Frontal cortex (tissue), 3 donors: ENCODE measurements at regions not wholly inside any gene's neighbourhood (a gene's known extent, or its start where the extent isn't known, plus 50 kb on each side); places are given as distances from the start of the nearest gene placed in this dataset.
"Not testable (repeated sequence)": the region's sequence is repeated elsewhere in the genome, so short reads cannot be mapped to it uniquely, and the experiment has no call there.

Source experiments
- DNase-seq, 2 donors: peaks; one replicate each; pipeline ENCODE4 v3.0.0; 2012; ENCODE audit warnings: low spot score in 2 of 2
- FAIRE-seq: peaks from 2 replicates; lab custom pipeline; 2012; peaks lifted over from hg19 to GRCh38; lab: Jason Lieb, UNC
- donor health status: control.
- donor health status: control.
- donor health status: control.

DNA sequence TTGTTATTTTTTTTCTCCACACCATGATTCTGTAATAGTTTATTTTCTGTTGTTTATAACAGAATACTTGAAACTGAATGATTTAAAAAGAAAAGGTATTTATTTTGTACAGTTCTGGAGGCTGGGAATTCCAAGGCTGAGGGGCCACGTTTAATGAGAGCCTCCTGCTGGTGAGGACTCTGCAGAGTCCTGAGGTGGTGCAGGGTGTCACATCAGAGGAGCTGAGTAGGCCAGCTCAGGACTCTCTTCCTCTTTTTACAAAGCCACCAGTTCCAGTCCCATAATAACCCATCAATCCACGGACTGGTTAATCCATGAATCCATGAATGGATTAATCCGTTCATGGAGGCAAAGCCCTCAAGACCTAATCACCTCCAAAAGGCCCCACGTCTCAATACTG, 71.6 kb downstream of the TFAP2A start:
- FAIRE-seq (no peak), DNase-seq (no peak)

DNA sequence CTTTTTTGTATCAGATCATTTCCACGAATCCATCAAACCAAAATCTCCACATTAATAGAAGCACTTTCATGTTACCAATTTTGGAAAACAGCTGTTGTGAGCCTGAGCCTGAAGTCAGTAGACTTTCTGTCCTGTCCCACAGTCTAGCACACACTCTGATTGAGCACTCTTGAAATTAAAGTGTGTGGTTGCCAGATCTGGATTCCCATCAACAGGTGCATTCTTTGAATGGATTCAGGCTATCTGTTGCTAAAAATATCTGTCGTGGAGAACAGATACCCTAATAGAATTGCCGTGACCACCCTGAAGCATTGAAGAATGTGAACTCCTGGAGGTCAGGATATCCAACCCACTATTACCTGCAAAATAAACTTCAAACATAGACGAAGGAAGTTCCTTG, 73.3 kb downstream of the TFAP2A start:
- FAIRE-seq, result no peak
- no peak for DNase-seq

GRCh38 chr6:10338151-10338550, 76.7 kb downstream of the TFAP2A start:
- FAIRE-seq (no peak), DNase-seq (no peak)

GRCh38 chr6:10337376-10337775, 77.5 kb downstream of the TFAP2A start:
- DNase-seq, FAIRE-seq: not testable (repeated sequence)

DNA sequence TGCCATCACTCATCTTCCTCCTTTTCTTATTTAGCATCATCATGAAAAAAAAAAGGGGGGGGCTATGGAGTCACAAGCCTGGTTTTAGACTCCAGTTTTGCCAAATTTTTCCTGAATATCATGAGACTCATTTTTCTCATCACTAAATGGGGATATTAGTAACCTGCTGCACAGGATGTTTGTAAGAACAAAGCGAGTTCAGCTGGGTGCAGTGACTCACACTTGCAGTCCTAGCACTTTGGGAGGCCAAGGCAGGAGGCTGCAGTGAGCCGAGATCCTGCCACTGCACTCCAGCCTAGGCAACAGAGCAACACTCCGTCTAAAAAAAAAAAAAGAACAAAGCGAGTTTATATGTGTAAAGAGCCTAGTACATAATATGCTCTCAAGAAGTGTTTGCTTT, 82.8 kb downstream of the TFAP2A start:
- DNase-seq, result no peak
- no peak for FAIRE-seq

- FAIRE-seq, result no peak
- DNase-seq, result no peak
These were observed 83.4 kb downstream of the TFAP2A start for GRCh38 chr6:10331334-10331968.

GRCh38 chr6:10330515-10330914, 84.4 kb downstream of the TFAP2A start:
- DNase-seq (no peak), FAIRE-seq (no peak)

DNA sequence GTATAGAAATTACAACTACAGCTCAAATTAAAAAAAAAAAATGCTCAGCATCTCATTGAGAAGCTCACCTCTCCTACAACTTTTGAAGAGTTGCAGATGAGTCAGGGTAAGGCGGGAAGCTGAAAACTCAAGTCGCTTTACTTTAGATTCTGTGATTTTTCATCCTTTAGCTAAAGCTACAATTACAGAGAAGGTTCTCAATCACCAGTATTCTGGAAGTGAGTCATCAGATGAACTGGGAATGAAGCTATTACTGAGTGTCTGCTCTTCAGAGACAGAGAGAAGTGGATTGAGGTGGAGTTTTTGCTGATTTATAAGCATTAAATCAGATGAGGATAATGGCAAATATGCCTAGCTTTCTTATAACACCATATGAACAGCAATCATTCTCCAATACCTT, 91.9 kb downstream of the TFAP2A start:
- no peak for DNase-seq
- no peak for FAIRE-seq

GRCh38 chr6:10320291-10320690, 94.6 kb downstream of the TFAP2A start:
- FAIRE-seq, result no peak

GRCh38 chr6:10316373-10316721, 98.5 kb downstream of the TFAP2A start:
- peak; percentile 32 to 48 for DNase-seq
- FAIRE-seq, result no peak

More at GRCh38 chr6:10320291-10320690, 94.6 kb downstream of the TFAP2A start:
- no peak for DNase-seq

DNA sequence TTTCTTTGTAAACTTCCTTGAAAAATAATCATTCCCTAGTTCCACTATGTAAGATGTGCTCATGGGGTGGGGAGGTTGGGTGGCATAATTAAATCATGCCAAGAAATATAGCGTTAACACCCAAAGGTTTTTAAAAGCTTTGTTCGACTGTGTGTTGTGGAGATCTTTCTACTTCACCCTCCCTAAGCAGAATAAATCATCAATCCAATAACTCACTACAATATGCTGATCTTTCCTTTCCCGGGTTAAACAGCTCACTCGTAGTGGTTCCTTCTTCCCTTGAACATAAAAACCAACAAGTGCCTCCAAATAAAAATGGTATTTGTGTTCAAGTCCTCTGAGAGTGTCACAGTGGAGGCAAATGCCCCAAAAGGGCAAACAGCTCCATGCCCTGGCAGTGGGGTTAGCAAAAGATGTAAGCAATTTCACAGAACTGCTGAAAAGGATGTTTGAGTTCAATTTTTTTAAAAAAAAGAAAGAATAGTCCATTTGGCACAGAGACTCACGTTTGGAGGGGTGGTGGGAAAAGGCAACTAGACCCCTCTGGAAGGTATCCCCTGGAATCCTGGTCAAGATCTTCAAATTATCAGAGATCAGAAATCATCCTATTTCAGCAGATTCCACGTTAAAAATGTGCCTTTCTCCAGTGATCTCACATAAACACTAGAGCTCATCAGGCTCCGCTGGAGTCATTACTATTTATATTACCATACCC, 99.1 kb downstream of the TFAP2A start:
- DNase-seq (no peak), FAIRE-seq (no peak)

DNA sequence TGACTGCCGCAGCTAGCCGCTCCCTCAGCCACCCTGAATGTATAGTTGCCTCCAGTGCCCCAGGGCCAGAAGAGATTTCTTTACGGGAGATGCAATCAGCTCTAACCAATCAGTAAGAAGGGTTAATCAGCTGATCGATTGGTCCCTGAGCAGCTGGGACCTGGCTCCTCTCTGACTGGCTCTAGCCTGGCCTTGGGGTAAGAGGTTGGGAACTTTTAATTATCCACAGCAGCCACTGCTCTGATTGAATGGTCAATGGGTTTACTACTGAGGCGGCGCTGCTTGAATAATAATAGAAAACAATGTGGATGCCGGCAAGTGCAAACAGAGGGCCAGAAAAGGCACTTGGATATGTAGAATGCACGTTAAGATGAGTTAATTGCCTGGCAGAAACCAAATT, 99.8 kb downstream of the TFAP2A start:
- FAIRE-seq (no peak), DNase-seq (no peak)

DNA sequence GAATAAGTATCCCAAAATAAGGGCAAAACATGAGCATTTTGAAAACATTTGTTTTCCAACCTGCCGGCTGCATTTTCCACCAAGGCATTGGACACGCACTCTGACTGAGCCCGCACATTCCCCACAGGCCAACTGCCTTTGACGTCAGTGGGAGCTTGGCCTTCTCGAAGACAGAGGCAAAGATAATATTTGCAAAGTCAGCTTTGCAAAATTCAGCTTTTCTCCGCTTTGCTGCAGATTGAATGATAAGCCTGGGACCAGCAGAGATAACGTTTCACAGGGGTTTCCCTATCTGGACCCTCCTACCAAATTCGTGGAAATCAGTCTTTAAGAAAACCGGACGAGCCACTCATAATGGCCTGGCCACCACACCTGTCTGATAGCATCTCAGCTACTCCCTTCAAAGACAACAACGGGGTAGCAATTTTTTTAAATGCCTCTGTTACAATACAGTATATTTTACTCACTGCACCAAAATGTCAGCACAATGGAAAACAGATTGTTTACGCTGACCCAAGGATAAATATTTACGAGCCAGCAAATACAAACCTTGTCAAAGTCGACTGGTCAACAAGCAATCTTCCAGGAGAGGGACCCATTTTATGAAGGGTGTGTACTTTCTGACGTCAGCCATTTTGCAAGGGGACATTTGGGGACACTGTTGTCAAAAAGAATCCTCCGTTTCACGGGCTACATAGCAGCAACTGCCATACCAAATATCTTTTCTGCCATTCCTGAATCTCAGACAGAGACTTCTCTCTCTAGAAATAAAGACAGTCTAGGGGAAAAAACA, 100.5 kb downstream of the TFAP2A start:
- no peak for DNase-seq
- FAIRE-seq, result no peak

GRCh38 chr6:10313799-10314162, 101.1 kb downstream of the TFAP2A start:
- no peak for FAIRE-seq
- no peak for DNase-seq

DNA sequence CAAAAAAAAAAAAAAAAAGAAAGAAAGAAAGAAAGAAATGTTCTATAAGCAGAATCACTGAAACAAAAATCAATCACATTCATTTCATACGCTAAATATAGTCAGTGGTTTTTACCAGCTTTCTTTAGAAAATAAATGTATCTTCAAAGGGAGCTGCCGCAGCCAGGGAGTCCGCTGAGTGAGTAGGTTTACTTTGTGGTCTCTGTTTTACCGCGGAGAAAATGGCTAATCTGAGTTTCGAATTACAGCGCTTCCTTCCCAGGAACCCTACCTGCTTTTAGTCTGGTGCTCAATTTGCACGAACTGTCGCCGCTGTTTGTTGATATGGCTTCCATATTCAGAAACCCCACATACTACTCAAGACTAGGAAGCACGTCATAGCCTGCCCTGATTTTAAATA, 102.4 kb downstream of the TFAP2A start:
- DNase-seq, result no peak
- FAIRE-seq, result no peak

DNA sequence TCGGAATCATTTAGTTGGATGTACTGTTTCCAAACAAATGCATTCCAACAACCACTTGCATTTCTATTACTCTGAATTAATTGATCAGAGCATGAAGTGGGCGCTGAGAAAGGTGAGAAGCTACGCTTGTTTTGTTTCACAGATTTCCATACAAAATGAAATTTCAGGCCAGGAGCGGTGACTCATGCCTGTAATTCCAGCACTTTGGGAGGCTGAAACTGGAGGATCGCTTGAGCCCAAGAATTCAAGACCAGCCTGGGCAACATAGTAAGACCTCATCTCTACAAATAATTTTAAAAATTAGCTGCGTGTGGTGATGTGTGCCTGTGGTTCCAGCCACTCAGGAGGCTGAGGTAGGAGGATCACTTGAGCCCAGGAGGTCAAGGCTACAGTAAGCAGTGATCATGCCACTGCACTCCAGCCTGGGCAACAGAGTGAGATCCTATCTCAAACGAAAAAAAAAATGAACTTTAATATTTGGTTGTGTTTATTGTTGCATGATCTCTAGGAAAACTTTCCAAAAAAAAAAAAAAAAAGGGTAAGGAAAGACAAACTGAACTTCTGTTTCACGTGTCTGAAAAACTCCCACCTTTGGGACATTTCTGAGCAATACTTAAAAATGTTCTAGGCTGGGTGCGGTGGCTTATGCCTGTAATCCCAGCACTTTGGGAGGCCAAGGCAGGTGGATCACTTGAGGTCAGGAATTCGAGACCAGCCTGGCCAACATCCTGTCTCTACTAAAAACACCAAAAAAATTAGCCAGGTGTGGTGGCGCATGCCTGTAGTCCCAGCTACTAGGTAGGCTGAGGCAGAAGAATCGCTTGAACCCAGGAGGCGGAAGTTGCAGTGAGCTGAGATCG, 103.1 kb downstream of the TFAP2A start:
- not testable (repeated sequence) for DNase-seq

GRCh38 chr6:10310826-10311225, 104.0 kb downstream of the TFAP2A start:
- DNase-seq, result no peak
- FAIRE-seq, result no peak

More for the DNA sequence above, 103.1 kb downstream of the TFAP2A start:
- FAIRE-seq, result not testable (repeated sequence)

DNA sequence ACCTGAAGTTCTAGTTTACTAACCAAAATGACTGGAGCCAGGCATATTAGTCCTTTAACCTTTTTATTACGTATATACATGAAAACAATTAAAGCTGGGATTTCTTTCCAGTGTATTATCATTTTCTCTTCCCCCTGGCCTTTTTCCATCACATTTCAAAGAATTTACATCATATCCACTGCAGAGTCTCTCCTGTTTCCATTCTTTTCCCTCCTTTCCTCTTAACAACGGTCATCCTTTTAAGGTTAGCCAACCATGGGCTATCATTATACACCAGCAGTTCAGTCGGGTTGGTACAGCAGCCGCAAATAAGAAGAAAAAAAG, 104.6 kb downstream of the TFAP2A start:
- FAIRE-seq, result no peak
- no peak for DNase-seq

- no peak for FAIRE-seq
- no peak for DNase-seq
These were observed 105.2 kb downstream of the TFAP2A start for GRCh38 chr6:10309457-10310329.
